ENCODE measurements at regions not wholly inside any gene's neighbourhood (a gene's known extent, or its start where the extent isn't known, plus 50 kb on each side); places are given as distances from the start of the nearest gene placed in this dataset.

GRCh38 chr3:83454353-83454752, 1504.4 kb upstream of the CADM2 start:
- TF ChIP-seq CTCF (tag by site-specific recombination; IDR thresholded peaks at IDR 0.05) (no peak), EGR2 (tag by site-specific recombination; IDR thresholded peaks at IDR 0.05; ENCODE audit: low read depth) (no peak), PRDM1 (tag by site-specific recombination; IDR thresholded peaks at IDR 0.05) (no peak), ZNF548 (tag by site-specific recombination; IDR thresholded peaks at IDR 0.05) (no peak), ZBTB20 (tag by site-specific recombination; IDR thresholded peaks at IDR 0.05) (no peak), ZNF488 (tag by site-specific recombination; IDR thresholded peaks at IDR 0.05) (no peak)

Data from HEK293 (cell line).